Neuronal stem cell (in vitro differentiated cells): ENCODE measurements at regions not wholly inside any gene's neighbourhood (a gene's known extent, or its start where the extent isn't known, plus 50 kb on each side); places are given as distances from the start of the nearest gene placed in this dataset.
"Not testable (repeated sequence)": the region's sequence is repeated elsewhere in the genome, so short reads cannot be mapped to it uniquely, and the experiment has no call there.

ENCODE experiments used
- DNase-seq: peaks from one replicate; pipeline ENCODE4 v3.0.0-alpha.2; 2013; ENCODE audit warnings: low spot score
- H2AFZ ChIP-seq: one replicate; pipeline ENCODE4 v1.6.1; 2013; ENCODE audit warnings: mild to moderate bottlenecking, low read length, inconsistent platforms
- H2AK5ac ChIP-seq: 2 replicates; pipeline ENCODE4 v1.6.1; 2013; ENCODE audit warnings: low read depth, mild to moderate bottlenecking, inconsistent platforms, low read length, moderate library complexity, mixed read lengths
- H2BK120ac ChIP-seq: 2 replicates; pipeline ENCODE4 v1.6.1; 2013; ENCODE audit warnings: low read depth, mild to moderate bottlenecking, inconsistent platforms, low read length, moderate library complexity, mixed read lengths
- H2BK12ac ChIP-seq: one replicate; pipeline ENCODE4 v1.6.1; 2013; ENCODE audit warnings: low read length, inconsistent platforms
- H2BK15ac ChIP-seq: 2 replicates; pipeline ENCODE4 v1.6.1; 2013; ENCODE audit warnings: mild to moderate bottlenecking, low read length, inconsistent platforms, mixed read lengths
- H2BK5ac ChIP-seq: one replicate; pipeline ENCODE4 v1.6.1; 2013; ENCODE audit warnings: inconsistent platforms, mild to moderate bottlenecking, low read length, moderate library complexity
- H3K14ac ChIP-seq: one replicate; pipeline ENCODE4 v1.6.1; 2013; ENCODE audit warnings: low read length, inconsistent platforms
- H3K18ac ChIP-seq: 2 replicates; pipeline ENCODE4 v1.6.1; 2013; ENCODE audit warnings: low read length, inconsistent platforms
- H3K23ac ChIP-seq: 2 replicates; pipeline ENCODE4 v1.6.1; 2013; ENCODE audit warnings: low read depth, mild to moderate bottlenecking, mixed read lengths, low read length, inconsistent platforms; ENCODE audit not compliant: poor library complexity
- H3K27ac ChIP-seq: replicated peaks from 3 replicates; pipeline ENCODE4 v1.5.1; 2013; ENCODE audit warnings: low read length, inconsistent platforms
- H3K27me3 ChIP-seq, 3 experiments: 2 replicates each; pipeline ENCODE4 v1.6.1; 2013; ENCODE audit warnings: low read length in 3 of 3, mild to moderate bottlenecking in 2 of 3, inconsistent platforms in 1 of 3, low read depth in 1 of 3, mixed read lengths in 1 of 3, moderate library complexity in 1 of 3; ENCODE audit not compliant: control insufficient read depth in 3 of 3, insufficient read depth in 3 of 3
- H3K36me3 ChIP-seq, 2 donors: replicated peaks in 1 of 2; 2 replicates each; pipeline ENCODE4 v1.6.1; 2013; ENCODE audit warnings: low read length in 2 of 2; ENCODE audit not compliant: control insufficient read depth in 2 of 2, insufficient read depth in 2 of 2
- H3K4ac ChIP-seq: 2 replicates; pipeline ENCODE4 v1.6.1; 2013; ENCODE audit warnings: inconsistent platforms, mild to moderate bottlenecking, low read length, moderate library complexity
- H3K4me1 ChIP-seq, 2 donors: 1 replicate in 1 of 2; 2 replicates in 1 of 2; pipeline ENCODE4 v1.6.1; 2013; ENCODE audit warnings: low read length in 2 of 2, low read depth in 1 of 2; ENCODE audit not compliant: control insufficient read depth in 2 of 2, insufficient read depth in 1 of 2
- H3K4me2 ChIP-seq: one replicate; pipeline ENCODE4 v1.6.1; 2013; ENCODE audit warnings: mild to moderate bottlenecking, low read length, inconsistent platforms; ENCODE audit not compliant: insufficient read depth, poor library complexity, severe bottlenecking
- H3K4me3 ChIP-seq, 2 donors: 2 replicates each; pipeline ENCODE4 v1.5.1; 2013; ENCODE audit warnings: low read length in 2 of 2, mild to moderate bottlenecking in 2 of 2, inconsistent platforms in 1 of 2, moderate library complexity in 1 of 2
- H3K79me1 ChIP-seq: one replicate; pipeline ENCODE4 v1.6.1; 2013; ENCODE audit warnings: low read depth, mild to moderate bottlenecking, inconsistent platforms, low read length, moderate library complexity
- H3K9ac ChIP-seq: one replicate; pipeline ENCODE4 v1.6.1; 2013; ENCODE audit warnings: mild to moderate bottlenecking, low read depth, low read length, inconsistent platforms; ENCODE audit not compliant: poor library complexity
- H3K9me3 ChIP-seq, 2 donors: replicated peaks in 1 of 2; 2 replicates each; pipeline versions ENCODE3 to v1.6.1; 2013; ENCODE audit warnings: low read length in 2 of 2, mild to moderate bottlenecking in 2 of 2, inconsistent platforms in 1 of 2, low read depth in 1 of 2, mixed read lengths in 1 of 2, moderate library complexity in 1 of 2; ENCODE audit not compliant: control insufficient read depth in 2 of 2, insufficient read depth in 1 of 2
- H4K8ac ChIP-seq: one replicate; pipeline ENCODE4 v1.6.1; 2013; ENCODE audit warnings: low read depth, mild to moderate bottlenecking, inconsistent platforms, low read length, moderate library complexity
- H4K91ac ChIP-seq: one replicate; pipeline ENCODE4 v1.6.1; 2013; ENCODE audit warnings: low read length, low read depth, mild to moderate bottlenecking, inconsistent platforms; ENCODE audit not compliant: poor library complexity
- WGBS, 2 donors: extraction: QIAGEN DNeasy Blood & Tissue Kit; methylation state at CpG; one replicate each; pipeline ENCODE4 v1.1.7; 2013; ENCODE audit warnings: missing lambda C conversion rate in 2 of 2, mixed read lengths in 1 of 2; ENCODE audit not compliant: insufficient read length in 2 of 2, insufficient replicate concordance in 1 of 2; ENCODE audit errors: extremely low coverage in 2 of 2; 5-methylcytosine and 5-hydroxymethylcytosine counted together

GRCh38 chr14:105659935-105660527 lies 133.6 kb downstream of the TMEM121 start:
- Histone ChIP-seq H2BK15ac (no peak overlapping the region), H3K4ac (no peak overlapping the region), H2BK12ac (no peak overlapping the region), H2BK120ac (no peak overlapping the region), H4K91ac (no peak overlapping the region), H2AK5ac (no peak overlapping the region), H4K8ac (no peak overlapping the region), H3K18ac (no peak overlapping the region), H3K9ac (no peak overlapping the region), H3K4me2 (no peak overlapping the region), H3K36me3 (peaks cover 0 to 3% of the 10 kb centered on the region in 2 donors), H3K14ac (no peak overlapping the region), H3K27ac (no peak overlapping the region), H3K79me1 (no peaks in the 10 kb centered on the region), H3K27me3 (peaks cover 0 to 13% (median 0%) of the 10 kb centered on the region in 3 experiments), H3K4me3 (peak overlapping the region in 1 of 2 donors; percentile 16), H3K23ac (no peak overlapping the region), H2BK5ac (no peak overlapping the region), H2AFZ (no peak overlapping the region), H3K4me1 (no peaks in the 10 kb centered on the region), H3K9me3 (peaks cover 0 to 17% of the 10 kb centered on the region in 2 donors)
- no peak for DNase-seq
- 100% methylated on average over 2 of the region's 9 CpGs; no CpG with 5 or more reads in 1 of the 2 donors for WGBS, 2 donors

DNA sequence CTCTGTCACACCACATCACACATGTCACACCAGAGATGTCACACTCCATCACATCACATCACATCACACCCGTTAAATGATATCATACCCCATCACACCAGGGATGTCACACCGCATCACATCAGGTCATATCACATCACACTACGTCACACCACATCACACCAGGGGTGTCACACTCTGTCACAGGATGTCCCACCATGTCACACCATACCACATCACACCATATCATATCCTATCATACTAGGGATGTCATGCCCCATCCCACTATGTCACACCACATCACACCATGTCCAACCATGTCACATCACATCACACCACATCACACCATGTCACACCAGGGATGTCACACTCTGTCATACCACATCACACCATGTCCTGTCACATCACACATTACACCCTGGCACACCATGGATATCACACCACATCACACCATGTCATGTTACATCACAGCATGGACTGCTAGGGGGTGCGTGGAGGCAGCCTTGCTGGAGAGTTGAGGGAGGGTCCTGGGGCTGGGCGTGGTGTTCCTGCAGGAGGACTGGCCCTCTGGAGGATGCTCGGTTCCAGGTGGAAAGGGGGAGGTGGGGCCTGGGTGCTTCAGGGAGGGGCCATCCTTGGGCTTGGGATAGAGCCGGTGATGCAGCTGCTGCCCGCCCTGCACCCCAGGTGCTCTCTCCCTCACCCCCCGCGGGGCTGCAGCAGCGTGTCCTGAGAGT lies 134.6 kb downstream of the TMEM121 start:
- H3K27ac ChIP-seq, result no peak overlapping the region
- peak overlapping the region in 1 of 2 donors; percentile 16 for H3K4me3 ChIP-seq
- WGBS, 2 donors, result no CpG with 5 or more reads among the region's 11 CpGs
- H4K91ac ChIP-seq, result peak overlapping the region; percentile 76
- peaks cover 0 to 24% of the 10 kb centered on the region in 2 donors for H3K9me3 ChIP-seq
- no peak overlapping the region for H3K18ac ChIP-seq
- H3K4ac ChIP-seq, result no peak overlapping the region
- H2BK5ac ChIP-seq, result no peak overlapping the region
- H2AFZ ChIP-seq, result no peak overlapping the region
- peaks cover 0 to 3% of the 10 kb centered on the region in 2 donors for H3K36me3 ChIP-seq
- H3K9ac ChIP-seq, result no peak overlapping the region
- no peak overlapping the region for H2BK12ac ChIP-seq
- H3K23ac ChIP-seq, result peak overlapping the region; percentile 8
- DNase-seq, result no peak
- H4K8ac ChIP-seq, result no peak overlapping the region
- no peak overlapping the region for H2AK5ac ChIP-seq
- H3K4me1 ChIP-seq, result no peaks in the 10 kb centered on the region
- peaks cover 2% of the 10 kb centered on the region for H3K79me1 ChIP-seq
- H3K27me3 ChIP-seq, result peaks cover 0 to 22% (median 0%) of the 10 kb centered on the region in 3 experiments
- no peak overlapping the region for H3K4me2 ChIP-seq
- no peak overlapping the region for H2BK15ac ChIP-seq
- H2BK120ac ChIP-seq, result no peak overlapping the region
- no peak overlapping the region for H3K14ac ChIP-seq

DNA sequence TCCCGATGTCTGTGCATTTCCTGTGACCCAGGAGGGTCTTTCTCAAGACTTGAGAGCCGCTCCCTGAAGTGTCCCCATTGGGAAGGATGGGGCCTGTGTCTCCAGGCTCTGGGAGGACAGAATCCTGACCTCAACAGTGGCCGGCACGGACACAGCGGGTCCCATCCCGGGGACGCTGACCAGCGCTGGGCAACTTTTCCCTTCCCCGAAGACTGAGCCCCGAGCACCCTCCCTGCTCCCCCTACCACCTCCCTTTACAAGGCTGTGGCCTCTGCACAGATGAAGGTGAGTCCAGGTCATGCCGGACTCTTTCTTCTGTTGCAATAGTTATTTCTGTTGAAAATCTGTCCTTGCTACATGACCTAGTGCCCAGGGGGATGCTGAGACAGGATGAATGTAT lies 135.7 kb downstream of the TMEM121 start:
- not testable (repeated sequence) for H2BK12ac ChIP-seq, H4K8ac ChIP-seq, H3K4ac ChIP-seq, H3K36me3 ChIP-seq, DNase-seq, H2AFZ ChIP-seq, H2AK5ac ChIP-seq, H2BK15ac ChIP-seq, H3K27ac ChIP-seq, H3K9ac ChIP-seq, H2BK5ac ChIP-seq, H2BK120ac ChIP-seq, H4K91ac ChIP-seq, H3K4me2 ChIP-seq, H3K23ac ChIP-seq, H3K4me3 ChIP-seq, H3K14ac ChIP-seq, H3K18ac ChIP-seq, H3K79me1 ChIP-seq, H3K4me1 ChIP-seq
- H3K9me3 ChIP-seq, result peaks cover 0 to 28% of the 10 kb centered on the region in 2 donors
- peaks cover 0 to 30% (median 0%) of the 10 kb centered on the region in 3 experiments for H3K27me3 ChIP-seq
- WGBS, 2 donors, result no CpG with 5 or more reads among the region's 11 CpGs

DNA sequence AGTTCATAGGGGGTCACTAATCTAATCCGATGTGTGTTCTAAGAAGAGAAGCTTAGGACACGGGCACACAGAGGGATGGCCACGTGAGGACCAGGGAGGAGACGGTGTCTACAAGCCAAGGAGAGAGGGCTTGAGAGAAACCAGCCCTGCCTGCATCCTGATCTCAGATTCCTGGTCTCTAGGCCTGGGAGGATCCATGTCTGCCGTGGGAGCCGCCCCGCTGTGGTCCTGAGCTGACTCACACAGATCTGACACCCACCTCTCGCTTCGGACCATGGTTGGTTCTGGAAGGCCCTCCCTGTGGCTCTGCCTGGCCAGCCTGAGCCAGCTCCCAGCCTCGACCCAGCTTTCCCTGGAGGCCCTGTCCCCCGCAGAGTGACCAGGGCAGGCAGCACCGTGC lies 136.2 kb downstream of the TMEM121 start:
- H2BK15ac ChIP-seq, H3K4me1 ChIP-seq, DNase-seq, H3K18ac ChIP-seq, H2AFZ ChIP-seq, H2BK5ac ChIP-seq, H4K8ac ChIP-seq, H4K91ac ChIP-seq, H3K36me3 ChIP-seq, H3K9ac ChIP-seq, H3K23ac ChIP-seq, H3K14ac ChIP-seq, H3K4ac ChIP-seq, H3K27ac ChIP-seq, H2AK5ac ChIP-seq, H3K4me2 ChIP-seq, H3K4me3 ChIP-seq, H2BK12ac ChIP-seq, H2BK120ac ChIP-seq, H3K79me1 ChIP-seq: not testable (repeated sequence)
- Histone ChIP-seq H3K9me3 (peaks cover 0 to 28% of the 10 kb centered on the region in 2 donors), H3K27me3 (peaks cover 0 to 33% (median 0%) of the 10 kb centered on the region in 3 experiments)
- WGBS, 2 donors, result no CpG with 5 or more reads among the region's 12 CpGs
